ENCODE measurements at regions not wholly inside any gene's neighbourhood (a gene's known extent, or its start where the extent isn't known, plus 50 kb on each side); places are given as distances from the start of the nearest gene placed in this dataset.

DNA sequence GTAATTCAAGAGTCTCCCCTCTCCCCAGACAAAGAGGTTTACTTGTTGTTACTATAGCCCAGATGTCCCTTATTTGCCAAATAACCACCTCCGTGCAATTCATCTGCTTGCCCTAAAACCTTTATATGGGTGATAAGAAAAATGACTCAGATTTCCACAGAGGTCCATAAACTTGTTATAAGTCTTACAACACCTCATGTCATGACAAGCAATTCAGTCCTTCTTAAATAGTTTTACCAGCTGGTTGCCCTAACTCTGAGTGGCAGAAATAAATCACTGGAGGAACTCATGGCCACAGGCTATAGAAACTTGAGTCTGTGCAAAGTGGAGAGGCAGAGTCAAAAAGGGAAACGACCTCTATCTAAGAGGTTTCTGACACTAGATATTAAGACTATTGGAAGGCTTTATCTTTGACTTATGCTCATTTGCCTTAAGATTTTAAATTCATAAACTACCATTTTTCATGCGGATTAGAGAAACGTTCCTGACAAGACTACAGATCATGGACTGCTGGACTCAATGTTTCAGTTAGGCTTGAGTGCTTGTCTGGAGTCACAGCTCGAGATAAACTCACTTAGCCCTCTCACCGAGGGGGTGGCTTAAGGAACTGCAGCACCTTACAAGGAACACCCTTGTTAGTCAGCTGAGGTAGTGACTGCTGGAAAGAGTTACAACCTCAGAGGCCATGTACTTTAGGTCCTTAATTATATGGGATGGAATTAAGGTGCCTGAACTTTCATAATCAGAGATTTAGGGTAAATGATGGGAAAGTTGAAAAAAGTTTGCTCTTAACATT lies 662.5 kb upstream of the USP24 start:
- no TSS peak for BruUV-seq (replicated peaks)
- DNase-seq (ENCODE audit: low read depth, low spot score) (no peak), ATAC-seq (peak; percentile 28; the same call in 2 of the 3 replicates), FAIRE-seq (peak; percentile 23)
- SMC1A ChIA-PET (ENCODE audit: uncharacterized antibody, unreplicated experiment): interaction anchor here (0.6 to 1.7 kb wide), 8 partner anchors 9 to 707 kb away, joined by 3 to 9 read pairs (median 4); no protein-coding TSS in a partner anchor
- WGBS (ENCODE audit: insufficient coverage, insufficient replicate concordance, low lambda C conversion rate, missing lambda C conversion rate): 24% methylated on average over 6 of the region's 6 CpGs
- no peaks in the 10 kb centered on the region for H3K27me3 ChIP-seq (replicated peaks in 1 of 2; ENCODE audit: control insufficient read depth in 2 of 2, insufficient read depth in 2 of 2, low read length in 1 of 2)
- no peaks in the 10 kb centered on the region for H3K9me3 ChIP-seq (replicated peaks; ENCODE audit: control insufficient read depth, insufficient read depth, low read length)
- H2AFZ ChIP-seq (ENCODE audit: control insufficient read depth, low read depth, low read length): no peak overlapping the region
- no peaks in the 10 kb centered on the region for H3K79me2 ChIP-seq (ENCODE audit: control insufficient read depth, insufficient read depth, low read length)
- CTCF ChIA-PET: interaction anchor here (0.6 to 1.6 kb wide), 5 partner anchors 10 to 707 kb away, joined by 3 to 8 read pairs (median 4); no protein-coding TSS in a partner anchor
- no peaks in the 10 kb centered on the region for H3K36me3 ChIP-seq (ENCODE audit: control insufficient read depth in 2 of 2, insufficient read depth in 2 of 2, low read length in 1 of 2)
- no peak overlapping the region for H3K4me3 ChIP-seq
- no peaks in the 10 kb centered on the region for H3K4me1 ChIP-seq (ENCODE audit: control insufficient read depth, insufficient read depth, low read length)
- H3K27ac ChIP-seq (ENCODE audit: control insufficient read depth, insufficient read depth): no peak overlapping the region
- POLR2A ChIA-PET: interaction anchor here (0.6 kb wide), 1 partner anchor 689 kb away, joined by 8 read pairs; no protein-coding TSS in a partner anchor
- no peaks in the 10 kb centered on the region for H4K20me1 ChIP-seq (ENCODE audit: control insufficient read depth, insufficient read depth)
- in situ Hi-C loops (cut with MboI) (no loop called here), intact Hi-C loops (cut with micrococcal nuclease; ENCODE audit: unreplicated experiment) (loop anchor here (10.0 kb wide), 1 partner anchor 457 kb away; no protein-coding TSS in a partner anchor)
- RAD21 ChIA-PET (ENCODE audit: unreplicated experiment): interaction anchor here (0.9 kb wide), 2 partner anchors 16 to 707 kb away, joined by 3 read pairs; no protein-coding TSS in a partner anchor
- H3K9ac ChIP-seq (ENCODE audit: control insufficient read depth, insufficient read depth, low read length): no peak overlapping the region
- H3K4me2 ChIP-seq (ENCODE audit: control insufficient read depth, insufficient read depth): no peak overlapping the region
- TF ChIP-seq, protein P1, sequence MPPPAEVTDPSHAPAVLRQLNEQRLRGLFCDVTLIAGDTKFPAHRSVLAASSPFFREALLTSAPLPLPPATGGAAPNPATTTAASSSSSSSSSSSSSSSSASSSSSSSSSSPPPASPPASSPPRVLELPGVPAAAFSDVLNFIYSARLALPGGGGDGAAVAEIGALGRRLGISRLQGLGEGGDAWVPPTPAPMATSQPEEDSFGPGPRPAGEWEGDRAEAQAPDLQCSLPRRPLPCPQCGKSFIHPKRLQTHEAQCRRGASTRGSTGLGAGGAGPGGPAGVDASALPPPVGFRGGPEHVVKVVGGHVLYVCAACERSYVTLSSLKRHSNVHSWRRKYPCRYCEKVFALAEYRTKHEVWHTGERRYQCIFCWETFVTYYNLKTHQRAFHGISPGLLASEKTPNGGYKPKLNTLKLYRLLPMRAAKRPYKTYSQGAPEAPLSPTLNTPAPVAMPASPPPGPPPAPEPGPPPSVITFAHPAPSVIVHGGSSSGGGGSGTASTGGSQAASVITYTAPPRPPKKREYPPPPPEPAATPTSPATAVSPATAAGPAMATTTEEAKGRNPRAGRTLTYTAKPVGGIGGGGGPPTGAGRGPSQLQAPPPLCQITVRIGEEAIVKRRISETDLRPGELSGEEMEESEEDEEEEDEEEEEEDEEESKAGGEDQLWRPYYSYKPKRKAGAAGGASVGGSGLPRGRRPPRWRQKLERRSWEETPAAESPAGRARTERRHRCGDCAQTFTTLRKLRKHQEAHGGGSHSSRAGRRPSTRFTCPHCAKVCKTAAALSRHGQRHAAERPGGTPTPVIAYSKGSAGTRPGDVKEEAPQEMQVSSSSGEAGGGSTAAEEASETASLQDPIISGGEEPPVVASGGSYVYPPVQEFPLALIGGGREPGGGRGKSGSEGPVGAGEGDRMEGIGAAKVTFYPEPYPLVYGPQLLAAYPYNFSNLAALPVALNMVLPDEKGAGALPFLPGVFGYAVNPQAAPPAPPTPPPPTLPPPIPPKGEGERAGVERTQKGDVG (CRISPR knock-in tag; IDR thresholded peaks at IDR 0.05): no peak
- TF ChIP-seq, protein P2, sequence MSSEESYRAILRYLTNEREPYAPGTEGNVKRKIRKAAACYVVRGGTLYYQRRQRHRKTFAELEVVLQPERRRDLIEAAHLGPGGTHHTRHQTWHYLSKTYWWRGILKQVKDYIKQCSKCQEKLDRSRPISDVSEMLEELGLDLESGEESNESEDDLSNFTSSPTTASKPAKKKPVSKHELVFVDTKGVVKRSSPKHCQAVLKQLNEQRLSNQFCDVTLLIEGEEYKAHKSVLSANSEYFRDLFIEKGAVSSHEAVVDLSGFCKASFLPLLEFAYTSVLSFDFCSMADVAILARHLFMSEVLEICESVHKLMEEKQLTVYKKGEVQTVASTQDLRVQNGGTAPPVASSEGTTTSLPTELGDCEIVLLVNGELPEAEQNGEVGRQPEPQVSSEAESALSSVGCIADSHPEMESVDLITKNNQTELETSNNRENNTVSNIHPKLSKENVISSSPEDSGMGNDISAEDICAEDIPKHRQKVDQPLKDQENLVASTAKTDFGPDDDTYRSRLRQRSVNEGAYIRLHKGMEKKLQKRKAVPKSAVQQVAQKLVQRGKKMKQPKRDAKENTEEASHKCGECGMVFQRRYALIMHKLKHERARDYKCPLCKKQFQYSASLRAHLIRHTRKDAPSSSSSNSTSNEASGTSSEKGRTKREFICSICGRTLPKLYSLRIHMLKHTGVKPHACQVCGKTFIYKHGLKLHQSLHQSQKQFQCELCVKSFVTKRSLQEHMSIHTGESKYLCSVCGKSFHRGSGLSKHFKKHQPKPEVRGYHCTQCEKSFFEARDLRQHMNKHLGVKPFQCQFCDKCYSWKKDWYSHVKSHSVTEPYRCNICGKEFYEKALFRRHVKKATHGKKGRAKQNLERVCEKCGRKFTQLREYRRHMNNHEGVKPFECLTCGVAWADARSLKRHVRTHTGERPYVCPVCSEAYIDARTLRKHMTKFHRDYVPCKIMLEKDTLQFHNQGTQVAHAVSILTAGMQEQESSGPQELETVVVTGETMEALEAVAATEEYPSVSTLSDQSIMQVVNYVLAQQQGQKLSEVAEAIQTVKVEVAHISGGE (CRISPR knock-in tag; IDR thresholded peaks at IDR 0.05): no peak
- TF ChIP-seq, protein P3, sequence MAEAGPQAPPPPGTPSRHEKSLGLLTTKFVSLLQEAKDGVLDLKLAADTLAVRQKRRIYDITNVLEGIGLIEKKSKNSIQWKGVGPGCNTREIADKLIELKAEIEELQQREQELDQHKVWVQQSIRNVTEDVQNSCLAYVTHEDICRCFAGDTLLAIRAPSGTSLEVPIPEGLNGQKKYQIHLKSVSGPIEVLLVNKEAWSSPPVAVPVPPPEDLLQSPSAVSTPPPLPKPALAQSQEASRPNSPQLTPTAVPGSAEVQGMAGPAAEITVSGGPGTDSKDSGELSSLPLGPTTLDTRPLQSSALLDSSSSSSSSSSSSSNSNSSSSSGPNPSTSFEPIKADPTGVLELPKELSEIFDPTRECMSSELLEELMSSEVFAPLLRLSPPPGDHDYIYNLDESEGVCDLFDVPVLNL (IDR thresholded peaks at IDR 0.05; ENCODE audit: low read depth, low read length): no peak
- no peak for TF ChIP-seq EZH2 (IDR thresholded peaks at IDR 0.05; ENCODE audit: borderline replicate concordance, control insufficient read depth, low read depth, low read length)
- TF ChIP-seq, protein P4, sequence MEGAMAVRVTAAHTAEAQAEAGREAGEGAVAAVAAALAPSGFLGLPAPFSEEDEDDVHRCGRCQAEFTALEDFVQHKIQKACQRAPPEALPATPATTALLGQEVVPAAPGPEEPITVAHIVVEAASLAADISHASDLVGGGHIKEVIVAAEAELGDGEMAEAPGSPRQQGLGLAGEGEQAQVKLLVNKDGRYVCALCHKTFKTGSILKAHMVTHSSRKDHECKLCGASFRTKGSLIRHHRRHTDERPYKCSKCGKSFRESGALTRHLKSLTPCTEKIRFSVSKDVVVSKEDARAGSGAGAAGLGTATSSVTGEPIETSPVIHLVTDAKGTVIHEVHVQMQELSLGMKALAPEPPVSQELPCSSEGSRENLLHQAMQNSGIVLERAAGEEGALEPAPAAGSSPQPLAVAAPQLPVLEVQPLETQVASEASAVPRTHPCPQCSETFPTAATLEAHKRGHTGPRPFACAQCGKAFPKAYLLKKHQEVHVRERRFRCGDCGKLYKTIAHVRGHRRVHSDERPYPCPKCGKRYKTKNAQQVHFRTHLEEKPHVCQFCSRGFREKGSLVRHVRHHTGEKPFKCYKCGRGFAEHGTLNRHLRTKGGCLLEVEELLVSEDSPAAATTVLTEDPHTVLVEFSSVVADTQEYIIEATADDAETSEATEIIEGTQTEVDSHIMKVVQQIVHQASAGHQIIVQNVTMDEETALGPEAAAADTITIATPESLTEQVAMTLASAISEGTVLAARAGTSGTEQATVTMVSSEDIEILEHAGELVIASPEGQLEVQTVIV (IDR thresholded peaks at IDR 0.05; ENCODE audit: borderline replicate concordance, partially characterized antibody): no peak
- no peak for TF ChIP-seq FOXK2 (IDR thresholded peaks at IDR 0.05)
- no peak for TF ChIP-seq HCFC1 (IDR thresholded peaks at IDR 0.05; ENCODE audit: low read length)
- TF ChIP-seq, protein P5, sequence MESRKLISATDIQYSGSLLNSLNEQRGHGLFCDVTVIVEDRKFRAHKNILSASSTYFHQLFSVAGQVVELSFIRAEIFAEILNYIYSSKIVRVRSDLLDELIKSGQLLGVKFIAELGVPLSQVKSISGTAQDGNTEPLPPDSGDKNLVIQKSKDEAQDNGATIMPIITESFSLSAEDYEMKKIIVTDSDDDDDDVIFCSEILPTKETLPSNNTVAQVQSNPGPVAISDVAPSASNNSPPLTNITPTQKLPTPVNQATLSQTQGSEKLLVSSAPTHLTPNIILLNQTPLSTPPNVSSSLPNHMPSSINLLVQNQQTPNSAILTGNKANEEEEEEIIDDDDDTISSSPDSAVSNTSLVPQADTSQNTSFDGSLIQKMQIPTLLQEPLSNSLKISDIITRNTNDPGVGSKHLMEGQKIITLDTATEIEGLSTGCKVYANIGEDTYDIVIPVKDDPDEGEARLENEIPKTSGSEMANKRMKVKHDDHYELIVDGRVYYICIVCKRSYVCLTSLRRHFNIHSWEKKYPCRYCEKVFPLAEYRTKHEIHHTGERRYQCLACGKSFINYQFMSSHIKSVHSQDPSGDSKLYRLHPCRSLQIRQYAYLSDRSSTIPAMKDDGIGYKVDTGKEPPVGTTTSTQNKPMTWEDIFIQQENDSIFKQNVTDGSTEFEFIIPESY (IDR thresholded peaks at IDR 0.05): no peak
- no peak for TF ChIP-seq SUZ12 (IDR thresholded peaks at IDR 0.05; ENCODE audit: unreplicated experiment)
